ENCODE measurements at regions not wholly inside any gene's neighbourhood (a gene's known extent, or its start where the extent isn't known, plus 50 kb on each side); places are given as distances from the start of the nearest gene placed in this dataset.

- H3K79me2 ChIP-seq (ENCODE audit: control insufficient read depth in 1 of 2, insufficient read depth in 2 of 2, low read length in 2 of 2): no peaks in the 10 kb centered on the region
- H3K4me2 ChIP-seq (ENCODE audit: insufficient read depth in 1 of 2, low read depth in 2 of 2, low read length in 2 of 2): no peak overlapping the region
- no peak overlapping the region for H3K27ac ChIP-seq (ENCODE audit: low read depth, low read length)
- ChIA-PET POLR2A (ENCODE audit: partially characterized antibody) (interaction anchor here (1.6 kb wide), 1 partner anchor 14 kb away, joined by 3 read pairs; no protein-coding TSS in a partner anchor), CTCF (ENCODE audit: partially characterized antibody) (interaction anchor here (1.1 kb wide), 1 partner anchor 16 kb away, joined by 3 read pairs; no protein-coding TSS in a partner anchor)
- H3K9ac ChIP-seq (replicated peaks in 1 of 4; ENCODE audit: extremely low read depth in 1 of 4, low read depth in 3 of 4, low read length in 3 of 4): no peak overlapping the region
- H3K27me3 ChIP-seq (replicated peaks in 1 of 4; ENCODE audit: control insufficient read depth in 3 of 4, extremely low read depth in 1 of 4, insufficient read depth in 3 of 4, low read length in 3 of 4): peaks cover 0 to 21% (median 14%) of the 10 kb centered on the region in 4 experiments; a peak in 5 of 7 replicates
- H3K4me1 ChIP-seq (replicated peaks in 1 of 4; ENCODE audit: control insufficient read depth in 3 of 4, insufficient read depth in 4 of 4, low read length in 3 of 4): peaks cover 0 to 12% (median 9%) of the 10 kb centered on the region in 4 experiments; a peak in 6 of 7 replicates
- no peaks in the 10 kb centered on the region for H4K20me1 ChIP-seq (replicated peaks in 1 of 2; ENCODE audit: control insufficient read depth in 1 of 2, insufficient read depth in 2 of 2, low read length in 2 of 2)
- 85% methylated on average over 8 of the region's 8 CpGs; no CpG with 5 or more reads in 1 of the 2 experiments for WGBS, 2 experiments (ENCODE audit: extremely low coverage in 1 of 2, insufficient coverage in 1 of 2, insufficient read length in 1 of 2, insufficient replicate concordance in 2 of 2, low coverage in 1 of 2, low lambda C conversion rate in 2 of 2, missing lambda C conversion rate in 1 of 2)
- H4K5ac ChIP-seq (ENCODE audit: insufficient read length, low read depth, low read length): no peak overlapping the region
- H3K4me3 ChIP-seq (ENCODE audit: extremely low read depth in 1 of 4, insufficient read depth in 2 of 4, low read depth in 3 of 4, low read length in 4 of 4): no peak overlapping the region
- no peak overlapping the region for H4K91ac ChIP-seq (replicated peaks; ENCODE audit: insufficient read length, low read length)
- H2AK5ac ChIP-seq (ENCODE audit: low read depth, low read length): no peak overlapping the region
- no peak overlapping the region for H3K23ac ChIP-seq (ENCODE audit: insufficient read length)
- no peak for FAIRE-seq
- H3K36me3 ChIP-seq (ENCODE audit: control insufficient read depth in 2 of 4, insufficient read depth in 4 of 4, low read length in 3 of 4): no peaks in the 10 kb centered on the region
- H3K79me1 ChIP-seq (ENCODE audit: low read depth, low read length): no peaks in the 10 kb centered on the region; the same call in 1 of the 2 replicates
- no peak overlapping the region for H3K56ac ChIP-seq (replicated peaks; ENCODE audit: insufficient read length, low read depth, low read length)
- H3K4ac ChIP-seq (replicated peaks; ENCODE audit: insufficient read length, low read depth, low read length): no peak overlapping the region
- H3K14ac ChIP-seq (ENCODE audit: insufficient read length): no peak overlapping the region
- no peak overlapping the region for H2BK12ac ChIP-seq (ENCODE audit: low read depth, low read length)
- no peak overlapping the region for H2BK5ac ChIP-seq (ENCODE audit: low read depth, low read length)
- H2BK20ac ChIP-seq (ENCODE audit: low read length): no peak overlapping the region
- H2AFZ ChIP-seq (ENCODE audit: low read length): no peak overlapping the region
- no peak for DNase-seq (ENCODE audit: low read depth in 1 of 2, low spot score in 2 of 2)
- H3K9me3 ChIP-seq (ENCODE audit: insufficient read depth in 2 of 2, low read depth in 1 of 2, low read length in 1 of 2): no peaks in the 10 kb centered on the region
- TF ChIP-seq EP300 (IDR thresholded peaks at IDR 0.05; ENCODE audit: borderline replicate concordance in 1 of 2, low read depth in 2 of 2, low read length in 2 of 2) (no peak), CHD1 (IDR thresholded peaks at IDR 0.05; ENCODE audit: low read depth, low read length) (no peak)
- no peak overlapping the region for H2BK15ac ChIP-seq (ENCODE audit: low read length)
- H4K8ac ChIP-seq (ENCODE audit: extremely low read depth, insufficient read depth, low read length): no peak overlapping the region
- H2BK120ac ChIP-seq (replicated peaks; ENCODE audit: low read depth, low read length): no peak overlapping the region
- no peak overlapping the region for H3K18ac ChIP-seq (ENCODE audit: extremely low read depth, low read length)
- H3K23me2 ChIP-seq (ENCODE audit: low read depth, low read length): peaks cover 8% of the 10 kb centered on the region
These were observed 225.6 kb downstream of the HAUS1 start for GRCh38 chr18:46329736-46330246.

Data from H1 (cell line).